ENCODE measurements at regions not wholly inside any gene's neighbourhood (a gene's known extent, or its start where the extent isn't known, plus 50 kb on each side); places are given as distances from the start of the nearest gene placed in this dataset.

DNA sequence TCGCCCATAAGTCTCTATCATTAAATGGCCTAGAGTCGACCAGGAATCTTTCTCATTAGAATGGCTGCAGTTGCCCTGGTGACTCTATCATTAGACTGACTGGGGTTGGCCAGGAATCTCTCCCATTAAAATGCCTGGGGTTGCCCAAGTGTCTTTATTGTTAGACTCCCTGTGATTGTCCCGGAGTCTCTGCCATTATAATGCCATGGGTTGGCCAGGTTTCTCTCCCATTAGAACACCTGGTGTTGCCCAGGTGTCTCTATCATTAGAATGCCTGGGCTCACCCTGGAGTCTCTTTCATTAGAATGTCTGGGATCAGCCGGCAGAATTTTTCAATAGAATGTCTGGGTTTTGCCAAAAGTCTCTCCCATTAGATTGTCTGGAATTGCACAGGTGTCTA, 1459.3 kb downstream of the UQCRFS1 start:
- CTCF ChIA-PET: no interaction called here
- no peaks in the 10 kb centered on the region for H3K4me1 ChIP-seq (ENCODE audit: control insufficient read depth, insufficient read depth, low read length)
- no peak overlapping the region for H3K4me3 ChIP-seq (ENCODE audit: low read depth, low read length)
- H3K36me3 ChIP-seq (ENCODE audit: control insufficient read depth in 2 of 2, insufficient read depth in 1 of 2, low read length in 2 of 2): no peaks in the 10 kb centered on the region
- H3K9me3 ChIP-seq (ENCODE audit: control insufficient read depth, insufficient read depth, low read depth, low read length): no peaks in the 10 kb centered on the region; the same call in 1 of the 2 replicates
- POLR2A ChIA-PET: no interaction called here
- H3K27ac ChIP-seq (ENCODE audit: extremely low read depth, low read depth, low read length): no peak overlapping the region
- TF ChIP-seq HIC1 (tag by site-specific recombination; IDR thresholded peaks at IDR 0.05): no peak

DNA sequence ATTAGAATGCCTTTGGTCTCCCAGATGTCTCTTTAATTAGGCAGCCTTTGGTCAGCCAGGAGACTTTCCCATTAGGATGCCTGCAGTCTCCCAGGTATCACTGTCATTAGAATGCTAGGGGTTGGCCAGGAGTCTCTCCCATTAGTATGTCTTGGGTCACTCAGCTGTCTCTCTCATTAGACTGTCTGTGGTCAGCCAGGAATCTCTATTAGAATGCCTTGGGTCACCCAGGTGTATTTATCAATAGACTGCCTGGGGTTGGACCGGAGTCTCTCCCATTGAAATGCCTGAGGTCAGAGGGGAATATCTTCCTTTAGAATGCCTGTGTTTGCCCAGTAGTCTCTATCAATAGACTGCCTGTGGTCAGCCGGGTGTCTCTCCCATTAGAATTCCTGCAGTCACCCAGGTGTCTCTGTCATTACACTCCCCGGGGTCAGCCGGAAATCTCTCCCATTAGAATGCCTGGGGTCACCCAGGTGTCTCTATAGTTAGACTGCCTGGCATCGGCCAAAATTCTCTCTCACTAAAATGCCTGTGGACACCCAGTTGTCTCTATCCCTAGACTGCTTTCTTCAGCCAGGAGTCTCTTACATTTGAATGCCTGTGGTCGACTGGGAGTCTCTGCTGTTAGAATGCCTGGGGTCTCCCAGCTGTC, 1460.3 kb downstream of the UQCRFS1 start:
- no peak for TF ChIP-seq ZSCAN16 (tag by site-specific recombination; IDR thresholded peaks at IDR 0.05)
- no peak for TF ChIP-seq ZNF600 (tag by site-specific recombination; IDR thresholded peaks at IDR 0.05)
- TF ChIP-seq ZNF292 (tag by site-specific recombination; IDR thresholded peaks at IDR 0.05; ENCODE audit: borderline replicate concordance, low read depth): no peak
- TF ChIP-seq ZNF2 (tag by site-specific recombination; IDR thresholded peaks at IDR 0.05): no peak
- no peak for TF ChIP-seq SP2 (tag by site-specific recombination; IDR thresholded peaks at IDR 0.05)
- TF ChIP-seq ZNF610 (tag by site-specific recombination; IDR thresholded peaks at IDR 0.05; ENCODE audit: borderline replicate concordance): no peak
- no peak for TF ChIP-seq RBAK (tag by site-specific recombination; IDR thresholded peaks at IDR 0.05)
- TF ChIP-seq ZNF76 (tag by site-specific recombination; IDR thresholded peaks at IDR 0.05; ENCODE audit: borderline replicate concordance, low read depth): no peak
- TF ChIP-seq, protein P1, sequence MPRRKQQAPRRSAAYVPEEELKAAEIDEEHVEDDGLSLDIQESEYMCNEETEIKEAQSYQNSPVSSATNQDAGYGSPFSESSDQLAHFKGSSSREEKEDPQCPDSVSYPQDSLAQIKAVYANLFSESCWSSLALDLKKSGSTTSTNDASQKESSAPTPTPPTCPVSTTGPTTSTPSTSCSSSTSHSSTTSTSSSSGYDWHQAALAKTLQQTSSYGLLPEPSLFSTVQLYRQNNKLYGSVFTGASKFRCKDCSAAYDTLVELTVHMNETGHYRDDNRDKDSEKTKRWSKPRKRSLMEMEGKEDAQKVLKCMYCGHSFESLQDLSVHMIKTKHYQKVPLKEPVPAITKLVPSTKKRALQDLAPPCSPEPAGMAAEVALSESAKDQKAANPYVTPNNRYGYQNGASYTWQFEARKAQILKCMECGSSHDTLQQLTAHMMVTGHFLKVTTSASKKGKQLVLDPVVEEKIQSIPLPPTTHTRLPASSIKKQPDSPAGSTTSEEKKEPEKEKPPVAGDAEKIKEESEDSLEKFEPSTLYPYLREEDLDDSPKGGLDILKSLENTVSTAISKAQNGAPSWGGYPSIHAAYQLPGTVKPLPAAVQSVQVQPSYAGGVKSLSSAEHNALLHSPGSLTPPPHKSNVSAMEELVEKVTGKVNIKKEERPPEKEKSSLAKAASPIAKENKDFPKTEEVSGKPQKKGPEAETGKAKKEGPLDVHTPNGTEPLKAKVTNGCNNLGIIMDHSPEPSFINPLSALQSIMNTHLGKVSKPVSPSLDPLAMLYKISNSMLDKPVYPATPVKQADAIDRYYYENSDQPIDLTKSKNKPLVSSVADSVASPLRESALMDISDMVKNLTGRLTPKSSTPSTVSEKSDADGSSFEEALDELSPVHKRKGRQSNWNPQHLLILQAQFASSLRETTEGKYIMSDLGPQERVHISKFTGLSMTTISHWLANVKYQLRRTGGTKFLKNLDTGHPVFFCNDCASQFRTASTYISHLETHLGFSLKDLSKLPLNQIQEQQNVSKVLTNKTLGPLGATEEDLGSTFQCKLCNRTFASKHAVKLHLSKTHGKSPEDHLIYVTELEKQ (tag by site-specific recombination; IDR thresholded peaks at IDR 0.05; ENCODE audit: borderline replicate concordance): no peak
- TF ChIP-seq, protein P2, sequence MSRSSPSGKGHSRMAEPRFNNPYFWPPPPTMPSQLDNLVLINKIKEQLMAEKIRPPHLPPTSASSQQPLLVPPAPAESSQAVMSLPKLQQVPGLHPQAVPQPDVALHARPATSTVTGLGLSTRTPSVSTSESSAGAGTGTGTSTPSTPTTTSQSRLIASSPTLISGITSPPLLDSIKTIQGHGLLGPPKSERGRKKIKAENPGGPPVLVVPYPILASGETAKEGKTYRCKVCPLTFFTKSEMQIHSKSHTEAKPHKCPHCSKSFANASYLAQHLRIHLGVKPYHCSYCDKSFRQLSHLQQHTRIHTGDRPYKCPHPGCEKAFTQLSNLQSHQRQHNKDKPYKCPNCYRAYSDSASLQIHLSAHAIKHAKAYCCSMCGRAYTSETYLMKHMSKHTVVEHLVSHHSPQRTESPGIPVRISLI (tag by site-specific recombination; IDR thresholded peaks at IDR 0.05): no peak
- TF ChIP-seq WT1 (tag by site-specific recombination; IDR thresholded peaks at IDR 0.05): no peak
- TF ChIP-seq GLIS1 (tag by site-specific recombination; IDR thresholded peaks at IDR 0.05): no peak
- TF ChIP-seq, protein P3, sequence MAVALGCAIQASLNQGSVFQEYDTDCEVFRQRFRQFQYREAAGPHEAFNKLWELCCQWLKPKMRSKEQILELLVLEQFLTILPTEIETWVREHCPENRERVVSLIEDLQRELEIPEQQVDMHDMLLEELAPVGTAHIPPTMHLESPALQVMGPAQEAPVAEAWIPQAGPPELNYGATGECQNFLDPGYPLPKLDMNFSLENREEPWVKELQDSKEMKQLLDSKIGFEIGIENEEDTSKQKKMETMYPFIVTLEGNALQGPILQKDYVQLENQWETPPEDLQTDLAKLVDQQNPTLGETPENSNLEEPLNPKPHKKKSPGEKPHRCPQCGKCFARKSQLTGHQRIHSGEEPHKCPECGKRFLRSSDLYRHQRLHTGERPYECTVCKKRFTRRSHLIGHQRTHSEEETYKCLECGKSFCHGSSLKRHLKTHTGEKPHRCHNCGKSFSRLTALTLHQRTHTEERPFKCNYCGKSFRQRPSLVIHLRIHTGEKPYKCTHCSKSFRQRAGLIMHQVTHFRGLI (tag by site-specific recombination; IDR thresholded peaks at IDR 0.05): no peak

More for the DNA sequence above, 1460.3 kb downstream of the UQCRFS1 start:
- Histone ChIP-seq H3K4me3 (ENCODE audit: low read depth, low read length) (no peak overlapping the region), H3K4me1 (ENCODE audit: control insufficient read depth, insufficient read depth, low read length) (no peaks in the 10 kb centered on the region), H3K9me3 (ENCODE audit: control insufficient read depth, insufficient read depth, low read depth, low read length) (peaks cover 2% of the 10 kb centered on the region), H3K36me3 (ENCODE audit: control insufficient read depth in 2 of 2, insufficient read depth in 1 of 2, low read length in 2 of 2) (no peaks in the 10 kb centered on the region), H3K27ac (ENCODE audit: extremely low read depth, low read depth, low read length) (no peak overlapping the region)
- CTCF ChIA-PET: no interaction called here
- POLR2A ChIA-PET: no interaction called here
